Stromal cell of bone marrow (primary cell): ENCODE measurements at regions not wholly inside any gene's neighbourhood (a gene's known extent, or its start where the extent isn't known, plus 50 kb on each side); places are given as distances from the start of the nearest gene placed in this dataset.
"Not testable (repeated sequence)": the region's sequence is repeated elsewhere in the genome, so short reads cannot be mapped to it uniquely, and the experiment has no call there.

Experiments used
- DNase-seq: peaks from one replicate; pipeline ENCODE4 v3.0.0-alpha.2; 2012; ENCODE audit warnings: low read depth

GRCh38 chr7:108627476-108628051 is 57.9 kb downstream of the DNAJB9 start:
- no peak for DNase-seq

- DNase-seq = no peak
Measured at GRCh38 chr7:108628678-108629077, 59.0 kb downstream of the DNAJB9 start.

- peak; percentile 13 for DNase-seq
Measured at GRCh38 chr7:108629651-108630400, 60.2 kb downstream of the DNAJB9 start.

GRCh38 chr7:108634036-108634435 is 64.4 kb downstream of the DNAJB9 start:
- no peak for DNase-seq

- DNase-seq = no peak
Measured at GRCh38 chr7:108634535-108634934, 64.9 kb downstream of the DNAJB9 start.

- no peak for DNase-seq
Measured at GRCh38 chr7:108637049-108637621, 67.5 kb downstream of the DNAJB9 start.

- DNase-seq = no peak
Measured at GRCh38 chr7:108642126-108642525, 72.5 kb downstream of the DNAJB9 start.

GRCh38 chr7:108643136-108643535 is 73.5 kb downstream of the DNAJB9 start:
- DNase-seq = no peak

- no peak for DNase-seq
Measured at GRCh38 chr7:108648989-108649388, 79.3 kb downstream of the DNAJB9 start.

- DNase-seq = peak; percentile 12
Measured at GRCh38 chr7:108650467-108650866, 80.8 kb downstream of the DNAJB9 start.

GRCh38 chr7:108652886-108653285 is 83.2 kb downstream of the DNAJB9 start:
- no peak for DNase-seq

GRCh38 chr7:108653526-108653925 is 83.9 kb downstream of the DNAJB9 start:
- no peak for DNase-seq

- not testable (repeated sequence) for DNase-seq
Measured at GRCh38 chr7:108657140-108657726, 87.6 kb downstream of the DNAJB9 start.

GRCh38 chr7:108659261-108659660 is 89.6 kb downstream of the DNAJB9 start:
- no peak for DNase-seq

- DNase-seq = no peak
Measured at GRCh38 chr7:108659867-108660266, 90.2 kb downstream of the DNAJB9 start.

GRCh38 chr7:108660465-108660864 is 90.8 kb downstream of the DNAJB9 start:
- no peak for DNase-seq

GRCh38 chr7:108662783-108663362 is 93.2 kb downstream of the DNAJB9 start:
- DNase-seq = no peak

- DNase-seq = no peak
Measured at GRCh38 chr7:108663701-108664100, 94.0 kb downstream of the DNAJB9 start.

- DNase-seq = no peak
Measured at GRCh38 chr7:108667216-108667615, 97.5 kb downstream of the DNAJB9 start.

- no peak for DNase-seq
Measured at GRCh38 chr7:108669958-108670357, 100.3 kb downstream of the DNAJB9 start.

GRCh38 chr7:108673699-108674098 is 104.0 kb downstream of the DNAJB9 start:
- not testable (repeated sequence) for DNase-seq

- no peak for DNase-seq
Measured at GRCh38 chr7:108684629-108685028, 115.0 kb downstream of the DNAJB9 start.

- DNase-seq = no peak
Measured at GRCh38 chr7:108686494-108686893, 116.8 kb downstream of the DNAJB9 start.
